ENCODE measurements at regions not wholly inside any gene's neighbourhood (a gene's known extent, or its start where the extent isn't known, plus 50 kb on each side); places are given as distances from the start of the nearest gene placed in this dataset.

GRCh38 chr11:31997955-31998354 lies 92.9 kb upstream of the RCN1 start:
- no peak for DNase-seq

- no peak for DNase-seq
Measured at GRCh38 chr11:31996159-31996881, 94.6 kb upstream of the RCN1 start.

GRCh38 chr11:31995525-31996094 lies 95.3 kb upstream of the RCN1 start:
- DNase-seq = no peak

GRCh38 chr11:31995032-31995431 lies 95.8 kb upstream of the RCN1 start:
- no peak for DNase-seq

GRCh38 chr11:31987118-31988005 lies 103.5 kb upstream of the RCN1 start:
- DNase-seq = no peak

- no peak for DNase-seq
Measured at GRCh38 chr11:31986201-31986889, 104.5 kb upstream of the RCN1 start.

GRCh38 chr11:31981457-31981856 lies 109.4 kb upstream of the RCN1 start:
- no peak for DNase-seq

GRCh38 chr11:31977343-31977742 lies 113.5 kb upstream of the RCN1 start:
- DNase-seq = no peak

GRCh38 chr11:31974366-31975136 lies 116.3 kb upstream of the RCN1 start:
- DNase-seq = no peak

- DNase-seq = no peak
Measured at GRCh38 chr11:31973172-31973571, 117.7 kb upstream of the RCN1 start.

- no peak for DNase-seq
Measured at GRCh38 chr11:31972623-31973022, 118.3 kb upstream of the RCN1 start.

- DNase-seq = no peak
Measured at GRCh38 chr11:31969359-31969702, 121.5 kb upstream of the RCN1 start.

- no peak for DNase-seq
Measured at GRCh38 chr11:31968461-31969358, 122.2 kb upstream of the RCN1 start.

GRCh38 chr11:31967404-31968130 lies 123.3 kb upstream of the RCN1 start:
- DNase-seq = no peak

GRCh38 chr11:31966846-31967245 lies 124.0 kb upstream of the RCN1 start:
- DNase-seq = no peak

- DNase-seq = no peak
Measured at GRCh38 chr11:31964181-31964580, 126.7 kb upstream of the RCN1 start.

GRCh38 chr11:31960126-31960525 lies 130.7 kb upstream of the RCN1 start:
- DNase-seq = no peak

- no peak for DNase-seq
Measured at GRCh38 chr11:31959716-31960115, 131.2 kb upstream of the RCN1 start.

GRCh38 chr11:31958076-31958735 lies 132.7 kb upstream of the RCN1 start:
- peak; percentile 5 to 27 for DNase-seq

GRCh38 chr11:31957674-31958073 lies 133.2 kb upstream of the RCN1 start:
- DNase-seq = no peak

All from AML-193 (cell line).